Ovary (tissue), 3 donors: ENCODE measurements at regions not wholly inside any gene's neighbourhood (a gene's known extent, or its start where the extent isn't known, plus 50 kb on each side); places are given as distances from the start of the nearest gene placed in this dataset.

Experiments
- POLR2A ChIP-seq: fragments of 450-650 bp; IDR thresholded peaks from one replicate; pipeline ENCODE4 v1.6.1; 2017; ENCODE audit warnings: antibody characterized with exemption, mild to moderate bottlenecking, moderate library complexity
- TF ChIP-seq, protein P1 (sequence below), 3 donors: fragments of 450-650 bp in 2 of 3; fragments of 200-600 bp in 1 of 3; IDR thresholded peaks; one replicate each; pipeline versions ENCODE4 v1.5.1 to v1.8.0; 2016 to 2022; ENCODE audit warnings: antibody characterized with exemption in 3 of 3, mild to moderate bottlenecking in 1 of 3
- donor health status: DM: no; HTN: no; CAD: no.

DNA sequence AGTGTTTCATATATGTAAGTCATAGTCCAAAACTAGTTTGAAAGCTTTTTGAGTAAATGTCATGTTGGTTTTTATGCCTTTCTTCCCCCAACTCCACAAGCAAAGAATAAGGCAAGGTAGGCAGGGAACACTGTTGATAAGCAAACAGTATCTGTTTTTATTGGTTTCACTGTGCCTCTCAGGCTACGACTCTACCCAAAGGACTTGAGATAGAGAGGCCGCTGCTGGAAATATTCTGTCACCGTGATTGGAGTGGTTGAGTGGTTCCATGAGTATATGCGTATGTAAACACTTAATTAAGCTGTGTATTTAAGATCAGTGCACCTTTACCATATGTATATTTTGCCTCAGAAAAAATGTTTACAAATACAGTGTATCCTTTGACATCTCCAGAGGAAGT lies 138.1 kb upstream of the KIF26B start:
- TF ChIP-seq POLR2A, result no peak
- TF ChIP-seq, protein P1, sequence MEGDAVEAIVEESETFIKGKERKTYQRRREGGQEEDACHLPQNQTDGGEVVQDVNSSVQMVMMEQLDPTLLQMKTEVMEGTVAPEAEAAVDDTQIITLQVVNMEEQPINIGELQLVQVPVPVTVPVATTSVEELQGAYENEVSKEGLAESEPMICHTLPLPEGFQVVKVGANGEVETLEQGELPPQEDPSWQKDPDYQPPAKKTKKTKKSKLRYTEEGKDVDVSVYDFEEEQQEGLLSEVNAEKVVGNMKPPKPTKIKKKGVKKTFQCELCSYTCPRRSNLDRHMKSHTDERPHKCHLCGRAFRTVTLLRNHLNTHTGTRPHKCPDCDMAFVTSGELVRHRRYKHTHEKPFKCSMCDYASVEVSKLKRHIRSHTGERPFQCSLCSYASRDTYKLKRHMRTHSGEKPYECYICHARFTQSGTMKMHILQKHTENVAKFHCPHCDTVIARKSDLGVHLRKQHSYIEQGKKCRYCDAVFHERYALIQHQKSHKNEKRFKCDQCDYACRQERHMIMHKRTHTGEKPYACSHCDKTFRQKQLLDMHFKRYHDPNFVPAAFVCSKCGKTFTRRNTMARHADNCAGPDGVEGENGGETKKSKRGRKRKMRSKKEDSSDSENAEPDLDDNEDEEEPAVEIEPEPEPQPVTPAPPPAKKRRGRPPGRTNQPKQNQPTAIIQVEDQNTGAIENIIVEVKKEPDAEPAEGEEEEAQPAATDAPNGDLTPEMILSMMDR (IDR thresholded peaks at IDR 0.05), result no peak
